Mesenchymal stem cell (in vitro differentiated cells and primary cell): ENCODE measurements at regions not wholly inside any gene's neighbourhood (a gene's known extent, or its start where the extent isn't known, plus 50 kb on each side); places are given as distances from the start of the nearest gene placed in this dataset.

Experiments
- DNase-seq: peaks from one replicate; pipeline ENCODE4 v3.0.0-alpha.2; 2013
- H2AFZ ChIP-seq: one replicate; pipeline ENCODE4 v1.6.1; 2013; ENCODE audit warnings: low read depth, mild to moderate bottlenecking, control low read depth, inconsistent platforms, low read length, moderate library complexity
- H2AK5ac ChIP-seq: 2 replicates; pipeline ENCODE4 v1.6.1; 2013; ENCODE audit warnings: low read length, moderate library complexity, mild to moderate bottlenecking, inconsistent platforms; ENCODE audit not compliant: severe bottlenecking
- H2BK120ac ChIP-seq: one replicate; pipeline ENCODE4 v1.6.1; 2013; ENCODE audit warnings: low read depth, mild to moderate bottlenecking, inconsistent platforms, low read length, moderate library complexity
- H2BK12ac ChIP-seq, 2 experiments: one replicate each; pipeline ENCODE4 v1.6.1; 2013; ENCODE audit warnings: inconsistent platforms in 2 of 2, low read length in 2 of 2, mild to moderate bottlenecking in 2 of 2, moderate library complexity in 2 of 2, control low read depth in 1 of 2
- H2BK15ac ChIP-seq: one replicate; pipeline ENCODE4 v1.6.1; 2013; ENCODE audit warnings: mild to moderate bottlenecking, low read depth, inconsistent platforms; ENCODE audit not compliant: poor library complexity, severe bottlenecking
- H2BK5ac ChIP-seq: 2 replicates; pipeline ENCODE4 v1.6.1; 2013; ENCODE audit warnings: low read depth, mild to moderate bottlenecking, low read length, control low read depth, inconsistent platforms; ENCODE audit not compliant: poor library complexity, severe bottlenecking
- H3K14ac ChIP-seq, 2 experiments: one replicate each; pipeline ENCODE4 v1.6.1; 2013; ENCODE audit warnings: inconsistent platforms in 2 of 2, low read length in 2 of 2, control low read depth in 1 of 2, mild to moderate bottlenecking in 1 of 2, moderate library complexity in 1 of 2
- H3K18ac ChIP-seq, 2 experiments: one replicate each; pipeline ENCODE4 v1.6.1; 2013; ENCODE audit warnings: inconsistent platforms in 2 of 2, low read length in 2 of 2, control low read depth in 1 of 2, low read depth in 1 of 2, mild to moderate bottlenecking in 1 of 2
- H3K23ac ChIP-seq, 2 experiments: one replicate each; pipeline ENCODE4 v1.6.1; 2013; ENCODE audit warnings: inconsistent platforms in 2 of 2, low read length in 2 of 2, mild to moderate bottlenecking in 2 of 2, moderate library complexity in 2 of 2, control low read depth in 1 of 2
- H3K27ac ChIP-seq: 2 replicates; pipeline ENCODE4 v1.5.1; 2013; ENCODE audit warnings: mild to moderate bottlenecking, moderate library complexity, low read length, control low read depth, inconsistent platforms; ENCODE audit not compliant: poor library complexity, severe bottlenecking
- H3K27me3 ChIP-seq, 2 experiments: 2 replicates each; pipeline versions ENCODE4 v1.6.1 to v1.7.0; 2013; ENCODE audit warnings: low read length in 2 of 2, mild to moderate bottlenecking in 2 of 2, moderate library complexity in 2 of 2, control low read depth in 1 of 2, inconsistent platforms in 1 of 2; ENCODE audit not compliant: control insufficient read depth in 1 of 2, insufficient read depth in 1 of 2
- H3K36me3 ChIP-seq, 2 experiments: 2 replicates each; pipeline versions ENCODE4 v1.6.1 to v1.7.0; 2013; ENCODE audit warnings: low read length in 2 of 2, control low read depth in 1 of 2, inconsistent platforms in 1 of 2, low read depth in 1 of 2, mild to moderate bottlenecking in 1 of 2; ENCODE audit not compliant: insufficient read depth in 2 of 2, control insufficient read depth in 1 of 2
- H3K4ac ChIP-seq, 2 experiments: one replicate each; pipeline ENCODE4 v1.6.1; 2013; ENCODE audit warnings: inconsistent platforms in 2 of 2, low read length in 2 of 2, mild to moderate bottlenecking in 2 of 2, moderate library complexity in 2 of 2, control low read depth in 1 of 2, low read depth in 1 of 2
- H3K4me1 ChIP-seq: 2 replicates; pipeline ENCODE4 v1.6.1; 2013; ENCODE audit warnings: low read depth, low read length, control low read depth; ENCODE audit not compliant: control insufficient read depth, insufficient read depth
- H3K4me2 ChIP-seq: 2 replicates; pipeline ENCODE4 v1.6.1; 2013; ENCODE audit warnings: low read length, mild to moderate bottlenecking, inconsistent platforms; ENCODE audit not compliant: poor library complexity, severe bottlenecking
- H3K4me3 ChIP-seq, 2 experiments: 2 replicates each; pipeline versions ENCODE4 v1.5.1 to v1.7.0; 2013; ENCODE audit warnings: low read length in 2 of 2, mild to moderate bottlenecking in 2 of 2, control low read depth in 1 of 2, low read depth in 1 of 2; ENCODE audit not compliant: insufficient read depth in 1 of 2
- H3K79me1 ChIP-seq: replicated peaks from 2 replicates; pipeline ENCODE4 v1.6.1; 2013; ENCODE audit warnings: mild to moderate bottlenecking, control low read depth, low read length, inconsistent platforms; ENCODE audit not compliant: poor library complexity, severe bottlenecking
- H3K9ac ChIP-seq: 2 replicates; pipeline ENCODE4 v1.7.0; 2013; ENCODE audit warnings: mild to moderate bottlenecking, low read length, moderate library complexity
- H3K9me3 ChIP-seq: 2 replicates; pipeline ENCODE4 v1.7.0; 2013; ENCODE audit warnings: mild to moderate bottlenecking, low read length; ENCODE audit not compliant: control insufficient read depth
- H4K8ac ChIP-seq: one replicate; pipeline ENCODE4 v1.6.1; 2013; ENCODE audit warnings: inconsistent platforms, mild to moderate bottlenecking, low read length, moderate library complexity
- H4K91ac ChIP-seq: one replicate; pipeline ENCODE4 v1.6.1; 2013; ENCODE audit warnings: mild to moderate bottlenecking, low read length, inconsistent platforms
- WGBS: methylation state at CpG from one replicate; pipeline ENCODE4 v1.1.7; 2013; ENCODE audit warnings: mixed read lengths; 5-methylcytosine and 5-hydroxymethylcytosine counted together

GRCh38 chr3:106168962-106169750 lies 300.3 kb upstream of the CBLB start:
- Histone ChIP-seq H4K91ac (no peak overlapping the region), H2BK5ac (no peak overlapping the region)
- whole genome bisulfite sequencing = 81% methylated on average over 2 of the region's 5 CpGs

GRCh38 chr3:106170636-106171035 lies 301.8 kb upstream of the CBLB start:
- no peak overlapping the region for H2BK120ac ChIP-seq
- no peak overlapping the region for H3K4ac ChIP-seq
- H3K9me3 ChIP-seq = no peaks in the 10 kb centered on the region
- no peak overlapping the region for H3K9ac ChIP-seq
- H2BK12ac ChIP-seq = no peak overlapping the region
- no peak overlapping the region for H2BK15ac ChIP-seq
- no peaks in the 10 kb centered on the region for H3K36me3 ChIP-seq
- H3K23ac ChIP-seq = no peak overlapping the region
- WGBS = 91% methylated on average over 1 of the region's 1 CpG
- DNase-seq = no peak
- no peak overlapping the region for H4K91ac ChIP-seq
- H3K4me1 ChIP-seq = no peaks in the 10 kb centered on the region
- H2AFZ ChIP-seq = no peak overlapping the region
- no peak overlapping the region for H2AK5ac ChIP-seq
- H3K27me3 ChIP-seq = no peaks in the 10 kb centered on the region
- H3K4me2 ChIP-seq = no peak overlapping the region
- no peak overlapping the region for H4K8ac ChIP-seq
- no peak overlapping the region for H3K27ac ChIP-seq
- no peak overlapping the region for H3K18ac ChIP-seq
- no peak overlapping the region for H3K14ac ChIP-seq
- H3K79me1 ChIP-seq = no peaks in the 10 kb centered on the region
- H2BK5ac ChIP-seq = no peak overlapping the region
- H3K4me3 ChIP-seq = no peak overlapping the region

More at GRCh38 chr3:106168962-106169750, 300.3 kb upstream of the CBLB start:
- H3K4me2 ChIP-seq = no peak overlapping the region
- no peak overlapping the region for H3K27ac ChIP-seq
- no peaks in the 10 kb centered on the region for H3K9me3 ChIP-seq
- H4K8ac ChIP-seq = no peak overlapping the region
- no peak overlapping the region for H2BK120ac ChIP-seq
- H2BK15ac ChIP-seq = no peak overlapping the region
- H2BK12ac ChIP-seq = no peak overlapping the region
- no peaks in the 10 kb centered on the region for H3K79me1 ChIP-seq
- H3K4ac ChIP-seq = no peak overlapping the region
- H3K4me1 ChIP-seq = no peaks in the 10 kb centered on the region
- H3K14ac ChIP-seq = no peak overlapping the region
- no peak overlapping the region for H3K4me3 ChIP-seq
- H3K36me3 ChIP-seq = no peaks in the 10 kb centered on the region
- H2AK5ac ChIP-seq = no peak overlapping the region
- H3K9ac ChIP-seq = no peak overlapping the region
- no peak overlapping the region for H2AFZ ChIP-seq
- H3K23ac ChIP-seq = no peak overlapping the region
- H3K27me3 ChIP-seq = no peaks in the 10 kb centered on the region
- no peak overlapping the region for H3K18ac ChIP-seq
- DNase-seq = no peak

- Histone ChIP-seq H2BK120ac (no peak overlapping the region), H3K9me3 (no peaks in the 10 kb centered on the region), H3K27me3 (no peaks in the 10 kb centered on the region), H3K9ac (no peak overlapping the region), H3K14ac (no peak overlapping the region), H2BK15ac (no peak overlapping the region), H2BK5ac (no peak overlapping the region), H3K4me3 (no peak overlapping the region), H4K8ac (no peak overlapping the region), H3K27ac (no peak overlapping the region), H2AFZ (no peak overlapping the region), H3K23ac (no peak overlapping the region), H3K4me2 (no peak overlapping the region), H3K18ac (no peak overlapping the region), H2AK5ac (no peak overlapping the region), H2BK12ac (no peak overlapping the region), H3K36me3 (no peaks in the 10 kb centered on the region), H3K79me1 (no peaks in the 10 kb centered on the region), H3K4ac (no peak overlapping the region), H3K4me1 (no peaks in the 10 kb centered on the region), H4K91ac (no peak overlapping the region)
- DNase-seq = no peak
- 98% methylated on average over 3 of the region's 4 CpGs for WGBS
Measured at GRCh38 chr3:106172101-106172500, 303.3 kb upstream of the CBLB start.

- WGBS = 71% methylated on average over 1 of the region's 1 CpG
- no peak overlapping the region for H2AK5ac ChIP-seq
- no peak overlapping the region for H3K4me3 ChIP-seq
- no peak overlapping the region for H4K8ac ChIP-seq
- no peak overlapping the region for H2BK120ac ChIP-seq
- no peak overlapping the region for H3K27ac ChIP-seq
- no peak overlapping the region for H3K4me2 ChIP-seq
- no peak overlapping the region for H2BK12ac ChIP-seq
- no peaks in the 10 kb centered on the region for H3K4me1 ChIP-seq
- H3K36me3 ChIP-seq = no peaks in the 10 kb centered on the region
- no peak overlapping the region for H3K23ac ChIP-seq
- no peak overlapping the region for H3K4ac ChIP-seq
- H3K9me3 ChIP-seq = no peaks in the 10 kb centered on the region
- H2BK5ac ChIP-seq = no peak overlapping the region
- H3K9ac ChIP-seq = no peak overlapping the region
- H2BK15ac ChIP-seq = no peak overlapping the region
- H2AFZ ChIP-seq = no peak overlapping the region
- H3K27me3 ChIP-seq = no peaks in the 10 kb centered on the region
- H3K79me1 ChIP-seq = no peaks in the 10 kb centered on the region
- H3K14ac ChIP-seq = no peak overlapping the region
- no peak overlapping the region for H4K91ac ChIP-seq
- no peak overlapping the region for H3K18ac ChIP-seq
- DNase-seq = no peak
Measured at GRCh38 chr3:106172780-106173179, 304.0 kb upstream of the CBLB start.
